Transverse colon (tissue), 4 donors: ENCODE measurements at regions not wholly inside any gene's neighbourhood (a gene's known extent, or its start where the extent isn't known, plus 50 kb on each side); places are given as distances from the start of the nearest gene placed in this dataset.

Source experiments
- DNase-seq: peaks from one replicate; pipeline ENCODE4 v3.0.0-alpha.2; 2019
- H3K27ac ChIP-seq, 4 donors: fragments of 200-600 bp; sonication (generic); 2 replicates each; pipeline ENCODE4 v1.5.1; 2016 to 2018; ENCODE audit warnings: inconsistent platforms in 4 of 4
- H3K27me3 ChIP-seq: fragments of 200-600 bp; sonication (generic); 2 replicates; pipeline ENCODE4 v1.5.1; 2017; ENCODE audit warnings: inconsistent platforms
- H3K36me3 ChIP-seq, 4 donors: fragments of 200-600 bp; sonication (generic); 2 replicates each; pipeline ENCODE4 v1.5.1; 2017 to 2019; ENCODE audit warnings: inconsistent platforms in 4 of 4
- H3K4me1 ChIP-seq, 4 donors: fragments of 200-600 bp; sonication (generic); 2 replicates each; pipeline ENCODE4 v1.5.1; 2017 to 2020; ENCODE audit warnings: inconsistent platforms in 4 of 4
- H3K4me3 ChIP-seq, 4 donors: fragments of 200-600 bp; sonication (generic); 1 replicate in 1 of 4; 2 replicates in 3 of 4; pipeline versions ENCODE4 v1.5.1 to v1.6.1; 2017 to 2019; ENCODE audit warnings: inconsistent platforms in 4 of 4
- H3K9me3 ChIP-seq, 2 donors: fragments of 200-600 bp; sonication (generic); 2 replicates each; pipeline ENCODE4 v1.5.1; 2017 to 2019; ENCODE audit warnings: inconsistent platforms in 2 of 2
- EP300 ChIP-seq: sonication (generic); formaldehyde crosslinking; IDR thresholded peaks from one replicate; pipeline ENCODE4 v1.6.1; 2017; ENCODE audit warnings: antibody characterized with exemption, low read depth
- POLR2A ChIP-seq: fragments of 450-650 bp; IDR thresholded peaks from one replicate; pipeline ENCODE4 v1.6.1; 2016; ENCODE audit warnings: antibody characterized with exemption, mild to moderate bottlenecking, moderate library complexity
- POLR2AphosphoS5 ChIP-seq, 3 donors: sonication (generic); formaldehyde crosslinking; IDR thresholded peaks; one replicate each; pipeline ENCODE4 v1.6.1; 2016; ENCODE audit warnings: antibody characterized with exemption in 3 of 3
- WGBS, 2 donors: methylation state at CpG; one replicate each; pipeline ENCODE4 v1.1.5; 2018; ENCODE audit warnings: low coverage in 1 of 2; 5-methylcytosine and 5-hydroxymethylcytosine counted together
- in situ Hi-C, 4 donors: fragments of 200-750 bp; cut with MboI; loops; one replicate each; pipeline versions ENCODE4 v1.15.0 to v1.15.1; 2017; ENCODE audit warnings: low sequenced_read_pairs in 3 of 4, low pct_ligation_motif_present in 1 of 4, low pct_unique_long_range_greater_than_20kb in 1 of 4
- intact Hi-C: fragments of 100-400 bp; cut with DNase I; formaldehyde crosslinking; loops from one replicate; pipeline ENCODE4 v1.15.1; 2023; ENCODE audit warnings: low total_unique reads
- TF ChIP-seq, protein P1 (sequence below), 5 experiments: fragments of 200-600 bp in 3 of 5; fragments of 450-650 bp in 2 of 5; sonication (generic) in 3 of 5; IDR thresholded peaks; 1 replicate in 2 of 5; 2 replicates in 3 of 5; pipeline ENCODE4 v1.5.1; 2016 to 2017; ENCODE audit warnings: antibody characterized with exemption in 5 of 5, inconsistent platforms in 3 of 5, mild to moderate bottlenecking in 2 of 5, moderate library complexity in 1 of 5

DNA sequence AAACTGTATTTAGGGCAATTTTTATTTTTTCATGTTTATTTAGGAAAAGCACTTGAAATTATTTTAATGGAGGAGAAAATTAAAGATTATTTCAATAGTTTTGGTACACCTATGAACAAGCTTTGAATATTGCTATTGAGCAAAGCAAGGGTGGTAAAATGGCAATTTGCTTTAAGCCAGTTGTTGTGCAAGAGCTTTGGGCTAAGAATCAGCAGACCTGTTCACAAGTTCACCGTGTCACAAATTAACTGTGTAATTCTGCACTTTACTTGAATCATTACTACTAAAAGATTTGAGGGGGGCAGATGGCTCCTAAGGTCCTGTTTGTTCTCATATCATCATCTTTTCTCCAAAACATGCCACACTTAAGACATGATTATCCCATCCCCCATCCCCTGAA lies 238.9 kb upstream of the GBE1 start:
- H3K27ac ChIP-seq, result no peak overlapping the region
- 79 to 82% methylated on average over 1 of the region's 1 CpG for WGBS, 2 donors
- H3K27me3 ChIP-seq, result no peaks in the 10 kb centered on the region
- H3K4me1 ChIP-seq, result peaks cover 0 to 3% (median 0%) of the 10 kb centered on the region in 4 donors
- intact Hi-C loops (no loop called here), in situ Hi-C loops (no loop called here)
- no peak for DNase-seq
- no peaks in the 10 kb centered on the region for H3K9me3 ChIP-seq
- TF ChIP-seq POLR2A (no peak), EP300 (no peak), POLR2AphosphoS5 (IDR thresholded peaks at IDR 0.05) (no peak)
- TF ChIP-seq, protein P1, sequence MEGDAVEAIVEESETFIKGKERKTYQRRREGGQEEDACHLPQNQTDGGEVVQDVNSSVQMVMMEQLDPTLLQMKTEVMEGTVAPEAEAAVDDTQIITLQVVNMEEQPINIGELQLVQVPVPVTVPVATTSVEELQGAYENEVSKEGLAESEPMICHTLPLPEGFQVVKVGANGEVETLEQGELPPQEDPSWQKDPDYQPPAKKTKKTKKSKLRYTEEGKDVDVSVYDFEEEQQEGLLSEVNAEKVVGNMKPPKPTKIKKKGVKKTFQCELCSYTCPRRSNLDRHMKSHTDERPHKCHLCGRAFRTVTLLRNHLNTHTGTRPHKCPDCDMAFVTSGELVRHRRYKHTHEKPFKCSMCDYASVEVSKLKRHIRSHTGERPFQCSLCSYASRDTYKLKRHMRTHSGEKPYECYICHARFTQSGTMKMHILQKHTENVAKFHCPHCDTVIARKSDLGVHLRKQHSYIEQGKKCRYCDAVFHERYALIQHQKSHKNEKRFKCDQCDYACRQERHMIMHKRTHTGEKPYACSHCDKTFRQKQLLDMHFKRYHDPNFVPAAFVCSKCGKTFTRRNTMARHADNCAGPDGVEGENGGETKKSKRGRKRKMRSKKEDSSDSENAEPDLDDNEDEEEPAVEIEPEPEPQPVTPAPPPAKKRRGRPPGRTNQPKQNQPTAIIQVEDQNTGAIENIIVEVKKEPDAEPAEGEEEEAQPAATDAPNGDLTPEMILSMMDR (IDR thresholded peaks at IDR 0.05), result no peak
- H3K4me3 ChIP-seq, result no peak overlapping the region
- H3K36me3 ChIP-seq, result no peaks in the 10 kb centered on the region

DNA sequence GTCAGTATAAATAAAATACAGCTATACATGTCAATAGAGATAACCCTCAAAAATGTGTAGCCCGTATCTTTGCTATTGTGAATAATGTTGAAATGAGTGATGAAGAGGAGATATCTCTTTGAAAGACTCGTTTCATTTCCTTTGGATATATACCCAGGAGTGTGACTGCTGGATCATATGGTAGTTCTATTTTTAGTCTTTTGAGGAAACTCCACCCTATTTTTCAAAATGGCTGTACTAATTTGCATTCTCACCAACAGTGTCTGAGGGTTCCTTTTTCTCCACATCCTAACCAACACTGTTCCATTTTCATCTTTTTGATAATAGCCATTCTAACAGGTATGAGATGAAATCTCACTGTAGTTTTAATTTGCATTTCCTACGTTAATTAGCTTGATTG lies 237.5 kb upstream of the GBE1 start:
- TF ChIP-seq POLR2AphosphoS5 (IDR thresholded peaks at IDR 0.05) (no peak), EP300 (no peak)
- TF ChIP-seq, protein P1 (IDR thresholded peaks at IDR 0.05), result no peak
- no peaks in the 10 kb centered on the region for H3K27me3 ChIP-seq
- peaks cover 0 to 3% (median 0%) of the 10 kb centered on the region in 4 donors for H3K4me1 ChIP-seq
- 58% methylated on average over 3 of the region's 3 CpGs for WGBS, 2 donors
- intact Hi-C loops, result no loop called here
- in situ Hi-C loops, result no loop called here
- H3K4me3 ChIP-seq, result no peak overlapping the region
- DNase-seq, result no peak
- H3K9me3 ChIP-seq, result no peaks in the 10 kb centered on the region
- H3K27ac ChIP-seq, result no peak overlapping the region
- H3K36me3 ChIP-seq, result no peaks in the 10 kb centered on the region

DNA sequence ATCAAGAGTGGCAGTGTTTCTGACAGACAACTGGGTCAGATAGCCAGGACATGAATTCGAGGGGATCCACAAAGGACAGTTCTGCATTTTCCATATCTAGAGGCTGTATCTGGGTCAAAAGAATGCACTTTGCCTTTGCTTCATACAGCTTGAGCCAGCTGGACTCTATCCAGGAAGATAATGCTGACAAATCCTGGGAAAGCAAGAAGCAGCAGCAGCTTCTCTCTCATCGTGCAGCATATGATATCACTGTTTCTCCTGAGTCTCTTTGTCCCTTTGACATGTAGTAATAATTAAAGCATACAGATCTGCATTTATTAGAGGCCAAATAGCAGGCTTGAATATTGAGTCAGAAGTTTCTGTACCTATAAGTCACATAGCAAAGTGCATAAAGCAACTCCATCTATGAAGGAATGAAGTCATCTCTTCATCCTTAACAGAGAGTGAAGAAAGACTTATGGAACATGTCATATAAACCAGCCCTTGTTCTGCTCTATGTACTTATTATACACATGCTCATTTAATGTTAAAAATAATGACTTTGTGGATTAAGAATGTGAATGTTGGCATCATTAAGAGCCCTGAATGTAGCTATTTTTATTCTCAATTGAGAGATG lies 236.8 kb upstream of the GBE1 start:
- intact Hi-C loops, result no loop called here

DNA sequence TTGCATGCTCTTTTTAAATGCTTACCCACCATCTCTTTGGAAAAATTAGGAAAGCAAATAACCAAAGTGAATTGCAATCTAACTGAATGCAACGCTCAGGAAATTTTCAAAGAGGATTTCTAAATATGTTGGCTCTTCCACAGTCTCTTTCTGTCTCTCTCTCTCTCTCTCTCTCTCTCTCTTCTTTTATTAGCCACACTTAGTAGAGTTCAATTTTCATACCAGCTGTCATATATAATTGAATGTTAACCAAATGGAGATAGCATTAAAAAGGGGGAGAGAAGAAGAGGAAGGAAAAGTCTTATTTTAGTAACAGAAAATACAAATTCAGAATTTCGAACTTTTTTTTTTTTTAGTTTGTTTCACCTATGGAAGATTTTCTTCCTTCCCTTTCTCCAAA lies 235.9 kb upstream of the GBE1 start:
- H3K36me3 ChIP-seq, result no peaks in the 10 kb centered on the region
- peaks cover 0 to 2% (median 0%) of the 10 kb centered on the region in 4 donors for H3K4me1 ChIP-seq
- no peak overlapping the region for H3K4me3 ChIP-seq
- intact Hi-C loops, result no loop called here
- no peaks in the 10 kb centered on the region for H3K27me3 ChIP-seq
- H3K27ac ChIP-seq, result no peak overlapping the region
- no peak for DNase-seq
- WGBS, 2 donors, result 57 to 59% methylated on average over 2 of the region's 2 CpGs
- TF ChIP-seq EP300, result no peak
- TF ChIP-seq POLR2A, result no peak
- TF ChIP-seq, protein P1 (IDR thresholded peaks at IDR 0.05), result no peak
- no peak for TF ChIP-seq POLR2AphosphoS5 (IDR thresholded peaks at IDR 0.05)
- no peaks in the 10 kb centered on the region for H3K9me3 ChIP-seq
- in situ Hi-C loops, result no loop called here

More for the DNA sequence above, 236.8 kb upstream of the GBE1 start:
- Histone ChIP-seq H3K4me3 (no peak overlapping the region), H3K27ac (no peak overlapping the region), H3K36me3 (no peaks in the 10 kb centered on the region), H3K4me1 (peaks cover 0 to 3% (median 0%) of the 10 kb centered on the region in 4 donors), H3K27me3 (no peaks in the 10 kb centered on the region), H3K9me3 (no peaks in the 10 kb centered on the region)
- TF ChIP-seq POLR2AphosphoS5 (IDR thresholded peaks at IDR 0.05), result no peak
- TF ChIP-seq, protein P1 (IDR thresholded peaks at IDR 0.05), result no peak
- no peak for TF ChIP-seq POLR2A
- TF ChIP-seq EP300, result no peak
- in situ Hi-C loops, result no loop called here
- 3% methylated on average over 2 of the region's 2 CpGs; no CpG with 5 or more reads in 1 of the 2 donors for WGBS, 2 donors
- no peak for DNase-seq
